ENCODE measurements at regions not wholly inside any gene's neighbourhood (a gene's known extent, or its start where the extent isn't known, plus 50 kb on each side); places are given as distances from the start of the nearest gene placed in this dataset.
"Not testable (repeated sequence)": the region's sequence is repeated elsewhere in the genome, so short reads cannot be mapped to it uniquely, and the experiment has no call there.

- no peak for DNase-seq (ENCODE audit: low read depth in 2 of 3, low spot score in 2 of 3)
Observed at GRCh38 chr13:78096221-78096620, 177.6 kb upstream of the EDNRB start.

- no peak for DNase-seq (ENCODE audit: low read depth in 2 of 3, low spot score in 2 of 3)
Observed at GRCh38 chr13:78087966-78088678, 169.5 kb upstream of the EDNRB start.

DNA sequence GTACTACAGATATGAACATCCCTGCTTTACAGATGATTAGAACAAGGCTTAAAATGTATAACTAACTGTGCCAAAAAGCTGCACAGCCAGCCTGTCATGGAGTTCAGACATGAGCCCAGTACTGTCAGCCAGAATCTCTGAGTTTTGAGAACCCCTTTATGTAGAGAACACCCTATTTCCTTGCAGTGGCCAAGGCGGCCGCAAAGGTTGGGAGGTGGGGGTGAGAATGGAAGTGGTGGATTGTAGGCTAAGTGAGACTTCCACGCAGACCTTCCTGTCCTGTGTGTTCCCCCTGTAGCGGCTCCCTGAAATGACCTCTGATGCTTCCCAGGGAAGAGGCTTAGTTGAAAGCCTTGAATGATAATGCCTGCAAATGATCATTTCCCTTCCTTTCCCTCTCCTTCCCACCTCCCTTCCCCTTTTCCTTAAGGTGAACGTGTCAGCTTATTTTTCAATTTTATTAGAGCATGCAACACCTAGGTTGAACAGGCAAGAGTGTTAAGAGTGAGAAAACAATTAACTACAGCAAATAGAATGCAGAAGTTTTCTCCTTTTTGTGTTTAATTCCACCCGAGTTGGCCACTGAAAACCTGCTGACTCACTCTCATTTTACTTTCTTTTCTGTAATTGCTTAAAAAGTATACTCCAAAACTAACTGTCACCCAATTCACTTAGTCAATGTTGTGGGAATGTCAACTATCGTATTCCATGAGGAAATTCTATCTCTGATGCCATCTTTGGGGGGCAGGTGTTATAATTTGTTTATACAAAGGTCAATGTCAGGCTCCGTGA, 167.0 kb upstream of the EDNRB start:
- DNase-seq (ENCODE audit: low read depth in 2 of 3, low spot score in 2 of 3): no peak

GRCh38 chr13:78084401-78084800, 165.8 kb upstream of the EDNRB start:
- no peak for DNase-seq (ENCODE audit: low read depth in 2 of 3, low spot score in 2 of 3)

DNA sequence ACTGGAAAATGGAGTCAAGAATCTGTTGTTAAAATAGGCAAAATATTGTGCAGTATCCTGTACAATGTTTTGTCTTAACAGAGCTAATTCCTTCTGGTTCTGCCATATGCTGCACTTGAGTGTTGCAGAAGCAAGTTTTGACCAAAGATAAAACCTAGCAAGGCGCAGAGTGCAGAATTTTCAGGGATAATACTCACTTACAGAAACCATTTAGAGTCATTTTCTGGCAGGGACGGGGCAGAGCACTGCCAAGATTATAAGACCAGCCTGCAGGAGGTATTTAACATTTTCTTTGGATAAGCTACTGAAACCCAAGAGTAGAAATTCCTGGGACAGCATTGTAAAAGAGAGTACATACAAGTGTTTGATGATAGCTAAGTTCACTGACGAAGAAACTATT, 159.5 kb upstream of the EDNRB start:
- DNase-seq (ENCODE audit: low read depth in 2 of 3, low spot score in 2 of 3): no peak

DNA sequence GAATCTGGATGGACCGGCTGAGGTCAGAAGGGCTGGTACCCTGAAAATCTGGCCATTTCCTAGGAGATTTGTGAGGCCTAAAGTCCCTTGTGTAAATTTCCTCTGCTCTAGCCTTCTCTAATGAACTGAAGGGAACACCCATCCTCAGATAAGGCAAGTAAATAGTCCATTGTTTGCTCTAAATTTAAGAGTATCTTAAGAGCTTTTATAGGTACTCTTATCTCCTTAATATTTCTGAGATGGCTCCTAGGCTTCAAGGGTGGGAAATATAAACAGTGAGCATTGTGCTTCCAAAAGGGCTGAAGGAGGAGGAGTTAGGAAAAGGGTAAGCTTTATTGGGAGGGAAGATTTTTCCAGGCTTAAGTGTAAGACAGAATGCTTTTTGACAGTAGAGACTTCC, 148.7 kb upstream of the EDNRB start:
- no peak for DNase-seq (ENCODE audit: low read depth in 2 of 3, low spot score in 2 of 3)

GRCh38 chr13:78065141-78065540, 146.5 kb upstream of the EDNRB start:
- DNase-seq (ENCODE audit: low read depth in 2 of 3, low spot score in 2 of 3): no peak

- no peak for DNase-seq (ENCODE audit: low read depth in 2 of 3, low spot score in 2 of 3)
Observed at GRCh38 chr13:78061806-78062205, 143.2 kb upstream of the EDNRB start.

DNA sequence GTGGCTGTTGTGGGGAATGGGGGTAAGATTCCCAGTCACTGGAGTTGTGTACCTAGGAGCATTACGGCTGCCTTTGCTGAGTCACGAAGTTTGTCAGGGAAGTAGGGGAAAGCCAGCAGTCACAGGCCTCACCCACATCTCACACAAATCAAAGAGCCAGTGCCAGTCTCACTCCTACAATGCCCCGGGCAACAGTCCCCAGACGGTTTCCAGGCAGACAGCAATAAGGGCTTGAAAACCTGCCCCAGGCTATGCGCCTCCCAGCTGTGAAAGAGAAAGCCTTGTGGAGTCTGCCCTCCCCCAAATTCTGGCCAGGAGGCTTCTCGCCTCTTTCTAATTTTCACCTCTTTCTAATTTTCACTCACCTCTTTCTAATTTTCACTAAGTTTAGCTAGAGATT, 142.3 kb upstream of the EDNRB start:
- DNase-seq (ENCODE audit: low read depth in 2 of 3, low spot score in 2 of 3): no peak

GRCh38 chr13:78056865-78057264, 138.2 kb upstream of the EDNRB start:
- not testable (repeated sequence) for DNase-seq (ENCODE audit: low read depth in 2 of 3, low spot score in 2 of 3)

DNA sequence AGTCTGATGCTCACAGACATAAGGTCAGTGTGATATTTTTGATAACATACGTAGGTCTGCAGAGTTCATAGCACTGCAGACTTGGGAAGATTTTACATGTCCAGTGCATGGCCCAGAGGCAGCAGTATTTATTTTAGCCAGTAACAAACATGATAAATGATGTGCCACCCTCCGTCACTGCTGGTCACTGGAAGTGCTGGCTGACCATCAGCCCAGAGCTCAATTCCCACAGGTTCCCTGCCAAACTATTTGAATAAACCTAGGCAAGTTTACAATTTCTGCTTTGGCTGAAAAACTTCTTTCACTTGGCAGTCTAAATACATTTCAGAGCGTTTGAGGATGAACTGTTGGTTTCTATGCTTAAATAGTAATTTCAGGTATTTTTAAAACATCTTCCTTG, 135.5 kb upstream of the EDNRB start:
- no peak for DNase-seq (ENCODE audit: low read depth in 2 of 3, low spot score in 2 of 3)

DNA sequence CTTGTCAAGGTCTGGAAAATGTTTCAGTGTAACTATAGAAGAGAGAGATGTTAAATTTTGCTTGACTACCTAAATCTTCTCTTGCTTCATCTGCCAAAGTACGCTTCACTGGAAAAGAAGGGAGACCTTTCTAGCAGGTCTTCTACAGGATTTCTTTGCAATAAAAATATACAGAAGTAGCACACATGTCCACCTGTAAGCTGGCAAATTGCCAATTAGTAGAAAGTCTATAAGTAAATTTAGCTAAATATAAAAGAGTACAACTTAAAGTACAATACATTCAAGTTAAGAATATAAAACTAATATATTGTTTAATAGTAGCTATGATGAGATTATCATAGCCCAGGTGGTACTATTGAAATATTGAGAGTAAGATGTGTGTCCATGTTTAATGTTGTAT, 128.5 kb upstream of the EDNRB start:
- no peak for DNase-seq (ENCODE audit: low read depth in 2 of 3, low spot score in 2 of 3)

DNA sequence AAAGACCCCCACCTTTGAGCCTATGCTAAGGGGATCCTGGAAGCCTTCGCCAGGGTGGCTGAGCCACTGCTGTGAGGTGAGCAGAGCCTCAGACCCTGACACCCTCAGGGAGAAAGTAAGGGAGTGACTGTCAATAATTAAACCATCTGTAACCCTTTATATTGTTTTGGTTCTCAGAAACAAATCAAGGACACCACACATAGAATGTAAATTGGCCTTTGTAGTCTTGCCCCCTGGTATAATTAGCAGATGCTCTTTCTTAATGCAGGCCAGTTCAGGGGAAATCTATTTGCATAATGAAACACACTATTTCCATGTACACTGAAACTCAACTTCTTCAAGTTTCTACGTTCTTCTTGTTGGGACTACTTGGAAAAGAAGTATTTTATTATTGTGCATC, 127.7 kb upstream of the EDNRB start:
- DNase-seq (ENCODE audit: low read depth in 2 of 3, low spot score in 2 of 3): no peak

GRCh38 chr13:78045916-78046315, 127.3 kb upstream of the EDNRB start:
- DNase-seq (ENCODE audit: low read depth in 2 of 3, low spot score in 2 of 3): no peak

GRCh38 chr13:78041366-78041765, 122.7 kb upstream of the EDNRB start:
- DNase-seq (ENCODE audit: low read depth in 2 of 3, low spot score in 2 of 3): not testable (repeated sequence)

- no peak for DNase-seq (ENCODE audit: low read depth in 2 of 3, low spot score in 2 of 3)
Observed at GRCh38 chr13:78040205-78040830, 121.7 kb upstream of the EDNRB start.

DNA sequence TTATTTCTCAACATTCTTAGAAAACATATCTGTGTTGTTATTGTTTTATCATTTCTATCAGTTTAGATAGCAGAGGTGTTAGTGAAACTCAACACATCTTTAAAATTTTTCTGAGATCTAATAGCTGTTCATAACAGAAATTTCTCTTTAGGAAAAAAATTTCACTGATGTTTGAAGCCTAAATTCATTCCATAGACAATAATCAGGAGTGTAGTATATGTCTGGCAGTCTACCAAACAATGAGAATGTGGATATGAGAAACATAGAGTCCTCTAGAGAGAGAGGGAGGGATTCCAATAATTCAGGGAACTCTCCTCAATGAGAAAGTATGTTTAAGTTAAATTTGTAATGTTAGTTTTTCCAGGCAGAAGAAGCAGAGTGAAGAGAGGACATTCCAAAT, 118.2 kb upstream of the EDNRB start:
- DNase-seq (ENCODE audit: low read depth in 2 of 3, low spot score in 2 of 3): no peak

DNA sequence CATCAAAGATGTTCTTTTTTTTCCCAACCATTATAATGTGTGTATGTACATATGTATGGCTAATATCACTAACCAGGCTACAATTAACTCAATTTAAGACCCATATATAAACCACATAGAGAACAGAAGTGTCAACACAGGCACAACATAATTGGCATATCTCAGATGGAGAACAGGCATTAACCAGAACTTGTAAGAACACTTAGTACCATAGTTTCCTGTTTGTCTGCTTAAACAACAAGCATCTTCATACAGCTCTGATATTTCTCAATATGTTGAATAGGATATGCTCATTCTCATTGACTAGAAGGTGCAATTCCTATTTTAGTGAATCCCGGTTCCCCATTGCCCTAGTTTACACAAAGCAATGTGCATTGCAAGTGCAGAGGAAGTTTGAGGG, 116.9 kb upstream of the EDNRB start:
- no peak for DNase-seq (ENCODE audit: low read depth in 2 of 3, low spot score in 2 of 3)

- DNase-seq (ENCODE audit: low read depth in 2 of 3, low spot score in 2 of 3): no peak
Observed at GRCh38 chr13:78033509-78033908, 114.9 kb upstream of the EDNRB start.

DNA sequence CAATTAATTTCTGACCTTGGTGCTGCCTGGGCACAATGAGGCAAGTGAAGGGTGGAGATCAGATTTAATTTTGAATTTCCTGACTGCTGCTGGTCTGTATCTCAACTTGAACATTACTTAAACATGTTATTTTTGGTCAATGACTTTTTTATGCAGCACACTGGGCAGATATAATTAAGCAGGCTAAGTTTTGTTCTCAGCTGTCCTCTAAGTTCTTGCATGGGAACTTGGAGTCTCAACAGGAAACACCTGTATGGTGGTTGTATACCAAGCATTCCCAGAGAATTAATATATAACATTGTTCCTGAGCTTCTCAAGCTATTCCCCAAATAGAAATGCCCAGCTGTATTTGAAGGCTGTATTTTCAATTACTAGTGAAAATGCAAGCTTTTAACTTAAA, 113.5 kb upstream of the EDNRB start:
- DNase-seq (ENCODE audit: low read depth in 2 of 3, low spot score in 2 of 3): no peak

DNA sequence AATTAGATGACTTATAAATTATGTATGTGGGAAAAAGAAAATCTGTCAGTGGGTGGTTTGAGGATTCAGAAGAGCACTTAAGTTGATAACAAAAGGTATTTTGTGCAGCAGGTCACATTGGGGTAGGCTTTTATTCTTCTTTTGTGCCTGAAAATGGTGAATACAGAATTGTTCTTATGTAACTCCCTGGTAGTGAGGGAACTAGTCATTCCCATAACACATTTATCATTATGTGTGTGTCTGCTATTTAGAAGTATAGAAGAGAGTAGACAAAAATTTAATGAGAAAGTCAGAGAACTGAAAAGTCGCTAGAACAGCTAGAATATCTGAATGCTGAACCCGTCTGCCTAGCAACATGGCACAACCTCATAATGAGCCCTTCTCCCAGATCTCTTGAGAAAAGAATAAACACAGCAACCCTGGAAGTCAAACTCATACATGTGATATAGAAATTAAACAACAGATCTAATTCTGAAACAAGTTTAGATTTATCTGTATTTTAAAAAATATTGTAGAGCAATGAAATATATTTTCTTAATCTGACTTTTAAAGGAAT, 111.8 kb upstream of the EDNRB start:
- DNase-seq (ENCODE audit: low read depth in 2 of 3, low spot score in 2 of 3): no peak

DNA sequence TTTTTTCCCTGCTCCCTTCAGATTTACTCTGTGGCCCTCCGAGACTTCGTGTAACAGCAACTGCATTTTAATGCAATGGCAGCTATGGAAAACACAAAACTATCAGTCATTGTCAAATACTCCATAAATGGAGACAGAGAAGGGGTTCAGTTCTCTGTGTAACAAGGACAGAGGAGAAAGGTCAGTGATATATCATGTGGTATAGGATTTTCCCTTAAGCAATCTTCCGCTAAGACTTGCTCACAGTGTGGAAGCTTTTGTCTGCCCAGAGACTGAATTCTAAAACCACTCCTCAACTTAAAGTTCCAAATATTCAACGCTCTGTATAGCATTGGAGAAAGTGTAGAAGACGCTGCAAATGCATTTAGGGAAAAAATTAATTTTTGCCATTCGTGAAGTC, 111.3 kb upstream of the EDNRB start:
- DNase-seq (ENCODE audit: low read depth in 2 of 3, low spot score in 2 of 3): no peak

Measured in activated CD8-positive, alpha-beta memory T cell treated with anti-CD3 and anti-CD28 coated beads for 48 hours (primary cell).